ENCODE measurements at regions not wholly inside any gene's neighbourhood (a gene's known extent, or its start where the extent isn't known, plus 50 kb on each side); places are given as distances from the start of the nearest gene placed in this dataset.

DNA sequence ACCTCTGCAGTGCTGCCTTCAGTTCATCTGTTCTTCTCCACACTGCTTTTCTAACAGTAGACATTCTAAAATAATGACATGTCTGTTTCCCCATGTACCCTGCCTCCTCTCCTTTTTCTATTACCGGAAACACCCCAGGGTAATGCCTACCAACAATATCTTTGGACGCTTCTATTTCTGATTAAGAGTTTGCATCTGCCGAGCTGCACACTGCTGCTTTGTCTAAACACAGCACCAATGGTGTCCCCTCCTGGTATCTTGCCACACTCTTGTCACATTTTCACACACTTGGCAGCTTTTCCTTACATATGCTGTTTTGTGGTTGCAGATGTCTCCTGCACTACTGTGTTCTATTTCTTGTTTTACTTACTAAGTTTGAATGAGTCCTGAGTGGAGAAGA is 288.8 kb downstream of the GRIA2 start:
- TF ChIP-seq EP300 (IDR thresholded peaks at IDR 0.05), result no peak
- TF ChIP-seq, protein P1, sequence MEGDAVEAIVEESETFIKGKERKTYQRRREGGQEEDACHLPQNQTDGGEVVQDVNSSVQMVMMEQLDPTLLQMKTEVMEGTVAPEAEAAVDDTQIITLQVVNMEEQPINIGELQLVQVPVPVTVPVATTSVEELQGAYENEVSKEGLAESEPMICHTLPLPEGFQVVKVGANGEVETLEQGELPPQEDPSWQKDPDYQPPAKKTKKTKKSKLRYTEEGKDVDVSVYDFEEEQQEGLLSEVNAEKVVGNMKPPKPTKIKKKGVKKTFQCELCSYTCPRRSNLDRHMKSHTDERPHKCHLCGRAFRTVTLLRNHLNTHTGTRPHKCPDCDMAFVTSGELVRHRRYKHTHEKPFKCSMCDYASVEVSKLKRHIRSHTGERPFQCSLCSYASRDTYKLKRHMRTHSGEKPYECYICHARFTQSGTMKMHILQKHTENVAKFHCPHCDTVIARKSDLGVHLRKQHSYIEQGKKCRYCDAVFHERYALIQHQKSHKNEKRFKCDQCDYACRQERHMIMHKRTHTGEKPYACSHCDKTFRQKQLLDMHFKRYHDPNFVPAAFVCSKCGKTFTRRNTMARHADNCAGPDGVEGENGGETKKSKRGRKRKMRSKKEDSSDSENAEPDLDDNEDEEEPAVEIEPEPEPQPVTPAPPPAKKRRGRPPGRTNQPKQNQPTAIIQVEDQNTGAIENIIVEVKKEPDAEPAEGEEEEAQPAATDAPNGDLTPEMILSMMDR (IDR thresholded peaks at IDR 0.05), result no peak
- no peak for TF ChIP-seq POLR2AphosphoS5 (IDR thresholded peaks at IDR 0.05)
- no peak for TF ChIP-seq POLR2A (IDR thresholded peaks at IDR 0.05)

Data from upper lobe of left lung (tissue), 4 donors.